GM12878 (cell line): ENCODE measurements at regions not wholly inside any gene's neighbourhood (a gene's known extent, or its start where the extent isn't known, plus 50 kb on each side); places are given as distances from the start of the nearest gene placed in this dataset.

Source experiments
- ATAC-seq: fragments of 200-7000 bp; cut with Tn5 transposase; 3 replicates; pipeline ENCODE4 v1.9.1; 2020; ENCODE audit warnings: mild to moderate bottlenecking, moderate library complexity
- BruUV-seq: library from RNA; stranded (reverse); fragments of 400-500 nt; replicated peaks from 2 replicates; lab custom pipeline; 2021; lab: Mats Ljungman, UMichigan
- CTCF ChIA-PET: fragments of 300-600 bp; sonication (Branson Sonifier 250); formaldehyde crosslinking; extraction: SDS; loops from one replicate; lab custom pipeline; 2021; ENCODE audit warnings: inconsistent platforms; lab: Yijun Ruan, JAX
- POLR2A ChIA-PET: fragments of 350-600 bp; formaldehyde crosslinking; extraction: SDS; loops from one replicate; lab custom pipeline; 2021; ENCODE audit warnings: inconsistent platforms; lab: Charles Lee
- RAD21 ChIA-PET: fragments of 300-600 bp; sonication (Branson Sonifier 250); formaldehyde crosslinking; loops from one replicate; lab custom pipeline; 2023; ENCODE audit warnings: antibody characterized with exemption; ENCODE audit not compliant: unreplicated experiment; lab: Charles Lee
- SMC1A ChIA-PET: fragments of 300-600 bp; sonication (Branson Sonifier 250); formaldehyde crosslinking; loops from one replicate; lab custom pipeline; 2023; ENCODE audit not compliant: unreplicated experiment, uncharacterized antibody; lab: Charles Lee
- DNase-seq: peaks from one replicate; pipeline ENCODE4 v3.0.0-alpha.2; 2011; ENCODE audit warnings: low read depth, low spot score
- FAIRE-seq: peaks from 3 replicates; lab custom pipeline; 2011; peaks lifted over from hg19 to GRCh38; lab: Jason Lieb, UNC
- H2AFZ ChIP-seq: 2 replicates; pipeline ENCODE4 v1.6.0; 2011; ENCODE audit warnings: low read depth, low read length, control low read depth; ENCODE audit not compliant: control insufficient read depth
- H3K27ac ChIP-seq: 2 replicates; pipeline ENCODE4 v1.5.1; 2011; ENCODE audit warnings: control low read depth; ENCODE audit not compliant: control insufficient read depth, insufficient read depth
- H3K27me3 ChIP-seq, 2 experiments: replicated peaks in 1 of 2; 2 replicates each; pipeline versions ENCODE4 v1.6.0 to v1.6.1; 2011; ENCODE audit warnings: low read length in 1 of 2; ENCODE audit not compliant: control insufficient read depth in 2 of 2, insufficient read depth in 2 of 2
- H3K36me3 ChIP-seq, 2 experiments: 2 replicates each; pipeline ENCODE4 v1.5.1; 2011; ENCODE audit warnings: low read length in 1 of 2; ENCODE audit not compliant: control insufficient read depth in 2 of 2, insufficient read depth in 2 of 2
- H3K4me1 ChIP-seq: 2 replicates; pipeline ENCODE4 v1.6.1; 2011; ENCODE audit warnings: mild to moderate bottlenecking, low read length, moderate library complexity, mixed read lengths; ENCODE audit not compliant: control insufficient read depth, insufficient read depth
- H3K4me2 ChIP-seq: 2 replicates; pipeline ENCODE4 v1.6.0; 2011; ENCODE audit warnings: control low read depth; ENCODE audit not compliant: control insufficient read depth, insufficient read depth
- H3K4me3 ChIP-seq: fragments of 200-600 bp; sonication (generic); 2 replicates; pipeline ENCODE4 v1.5.1; 2016
- H3K79me2 ChIP-seq: 2 replicates; pipeline ENCODE4 v1.6.0; 2011; ENCODE audit warnings: low read length; ENCODE audit not compliant: control insufficient read depth, insufficient read depth
- H3K9ac ChIP-seq: 2 replicates; pipeline ENCODE4 v1.8.0; 2011; ENCODE audit warnings: low read length, control low read depth, mixed read lengths; ENCODE audit not compliant: control insufficient read depth, insufficient read depth
- H3K9me3 ChIP-seq: replicated peaks from 3 replicates; pipeline ENCODE4 v1.5.1; 2011; ENCODE audit warnings: mild to moderate bottlenecking, low read length; ENCODE audit not compliant: control insufficient read depth, insufficient read depth
- H4K20me1 ChIP-seq: 2 replicates; pipeline ENCODE4 v1.6.0; 2011; ENCODE audit not compliant: control insufficient read depth, insufficient read depth
- BCL11A ChIP-seq: IDR thresholded peaks from 2 replicates; pipeline ENCODE4 v1.6.1; 2011; ENCODE audit warnings: low read depth, low read length
- BHLHE40 ChIP-seq, 2 experiments: fragments of 450-650 bp in 1 of 2; IDR thresholded peaks; 2 replicates each; pipeline ENCODE4 v1.6.1; 2011 to 2017; ENCODE audit warnings: low read depth in 2 of 2, borderline replicate concordance in 1 of 2, improper control_type of control experiment in 1 of 2, low read length in 1 of 2, mild to moderate bottlenecking in 1 of 2
- FOXM1 ChIP-seq: IDR thresholded peaks from 2 replicates; pipeline ENCODE4 v1.6.1; 2012; ENCODE audit warnings: low read depth, mild to moderate bottlenecking, inconsistent platforms, low read length, moderate library complexity
- JUNB ChIP-seq: IDR thresholded peaks from 2 replicates; pipeline ENCODE4 v1.6.1; 2016; ENCODE audit warnings: antibody characterized with exemption, mild to moderate bottlenecking
- KLF5 ChIP-seq: fragments of 450-650 bp; IDR thresholded peaks from 2 replicates; pipeline ENCODE4 v1.6.1; 2014; ENCODE audit warnings: mild to moderate bottlenecking; ENCODE audit not compliant: partially characterized antibody
- MYB ChIP-seq: fragments of 150-350 bp; IDR thresholded peaks from 2 replicates; pipeline ENCODE4 v1.6.1; 2014; ENCODE audit warnings: mild to moderate bottlenecking, low read depth, low read length, borderline replicate concordance
- NRF1 ChIP-seq: conservative IDR thresholded peaks from 2 replicates; pipeline ENCODE4 v1.6.1; 2011; ENCODE audit warnings: mild to moderate bottlenecking, low read depth, low read length, improper control_type of control experiment
- POLR2A ChIP-seq: IDR thresholded peaks from 2 replicates; pipeline ENCODE4 v1.6.1; 2011; ENCODE audit warnings: low read depth, mild to moderate bottlenecking, low read length
- RB1 ChIP-seq: fragments of 450-650 bp; formaldehyde crosslinking; IDR thresholded peaks from 2 replicates; pipeline ENCODE4 v1.6.1; 2017; ENCODE audit warnings: mild to moderate bottlenecking, borderline replicate concordance
- RBBP5 ChIP-seq: fragments of 200-600 bp; sonication (generic); conservative IDR thresholded peaks from 2 replicates; pipeline ENCODE4 v1.6.1; 2016
- SIX5 ChIP-seq: IDR thresholded peaks from 2 replicates; pipeline ENCODE4 v1.6.1; 2011; ENCODE audit warnings: mild to moderate bottlenecking, low read depth, low read length, moderate library complexity; ENCODE audit not compliant: severe bottlenecking
- SREBF2 ChIP-seq: IDR thresholded peaks from 2 replicates; pipeline ENCODE4 v1.6.1; 2012; ENCODE audit warnings: mild to moderate bottlenecking, low read length
- SRF ChIP-seq, 2 experiments: IDR thresholded peaks; 2 replicates each; pipeline ENCODE4 v1.6.1; 2011; ENCODE audit warnings: low read depth in 2 of 2, low read length in 2 of 2, mild to moderate bottlenecking in 1 of 2, moderate library complexity in 1 of 2
- TCF3 ChIP-seq: IDR thresholded peaks from 2 replicates; pipeline ENCODE4 v1.6.1; 2012; ENCODE audit warnings: low read depth, mild to moderate bottlenecking, low read length, borderline replicate concordance; ENCODE audit not compliant: insufficient read depth
- ZNF622 ChIP-seq: fragments of 450-650 bp; IDR thresholded peaks from 2 replicates; pipeline ENCODE4 v1.6.1; 2017; ENCODE audit warnings: mild to moderate bottlenecking, inconsistent platforms
- ZZZ3 ChIP-seq: IDR thresholded peaks from 2 replicates; pipeline ENCODE4 v1.6.1; 2011; ENCODE audit warnings: low read depth; ENCODE audit not compliant: control insufficient read depth, insufficient read length
- WGBS: methylation state at CpG from one replicate; pipeline ENCODE4 v1.1.6; 2016; ENCODE audit warnings: low lambda C conversion rate; ENCODE audit not compliant: insufficient replicate concordance, insufficient coverage; ENCODE audit errors: missing lambda C conversion rate; 5-methylcytosine and 5-hydroxymethylcytosine counted together
- in situ Hi-C: fragments of 300-500 bp; cut with MboI; formaldehyde crosslinking; loops from 9 replicates; pipeline ENCODE4 v1.14.3; 2018; ENCODE audit warnings: mixed read lengths
- intact Hi-C: fragments of 100-400 bp; cut with micrococcal nuclease; formaldehyde crosslinking; loops from one replicate; pipeline ENCODE4 v1.14.2; 2022; ENCODE audit not compliant: unreplicated experiment
- TF ChIP-seq, protein P1 (sequence below): fragments of 450-650 bp; IDR thresholded peaks from 2 replicates; pipeline ENCODE4 v1.6.1; 2017; ENCODE audit warnings: mild to moderate bottlenecking
- TF ChIP-seq, protein P2 (sequence below): fragments of 450-650 bp; IDR thresholded peaks from 2 replicates; pipeline ENCODE4 v1.6.1; 2017; ENCODE audit warnings: mild to moderate bottlenecking, moderate library complexity

- no peaks in the 10 kb centered on the region for H3K36me3 ChIP-seq
- ChIA-PET POLR2A (no interaction called here), SMC1A (no interaction called here), CTCF (no interaction called here), RAD21 (no interaction called here)
- no peak overlapping the region for H3K9ac ChIP-seq
- DNase-seq (no peak), FAIRE-seq (no peak), ATAC-seq (no peak)
- H3K4me2 ChIP-seq, result no peak overlapping the region
- no peak overlapping the region for H2AFZ ChIP-seq
- BruUV-seq, result no TSS peak
- 0% methylated on average over 2 of the region's 2 CpGs for WGBS
- intact Hi-C loops, result no loop called here
- H3K9me3 ChIP-seq, result no peaks in the 10 kb centered on the region
- no peaks in the 10 kb centered on the region for H4K20me1 ChIP-seq
- H3K4me1 ChIP-seq, result no peaks in the 10 kb centered on the region
- TF ChIP-seq FOXM1 (no peak), NRF1 (no peak), BHLHE40 (IDR thresholded peaks at IDR 0.05; ENCODE audit: borderline replicate concordance in 1 of 2, low read depth in 2 of 2, low read length in 1 of 2) (no peak), SIX5 (no peak), TCF3 (no peak), RB1 (no peak), SREBF2 (no peak), SRF (IDR thresholded peaks at IDR 0.05; ENCODE audit: low read depth in 2 of 2, low read length in 2 of 2) (no peak), ZZZ3 (no peak), KLF5 (no peak), BCL11A (no peak), ZNF622 (no peak), JUNB (no peak), POLR2A (no peak), RBBP5 (no peak), MYB (no peak)
- TF ChIP-seq, protein P1, sequence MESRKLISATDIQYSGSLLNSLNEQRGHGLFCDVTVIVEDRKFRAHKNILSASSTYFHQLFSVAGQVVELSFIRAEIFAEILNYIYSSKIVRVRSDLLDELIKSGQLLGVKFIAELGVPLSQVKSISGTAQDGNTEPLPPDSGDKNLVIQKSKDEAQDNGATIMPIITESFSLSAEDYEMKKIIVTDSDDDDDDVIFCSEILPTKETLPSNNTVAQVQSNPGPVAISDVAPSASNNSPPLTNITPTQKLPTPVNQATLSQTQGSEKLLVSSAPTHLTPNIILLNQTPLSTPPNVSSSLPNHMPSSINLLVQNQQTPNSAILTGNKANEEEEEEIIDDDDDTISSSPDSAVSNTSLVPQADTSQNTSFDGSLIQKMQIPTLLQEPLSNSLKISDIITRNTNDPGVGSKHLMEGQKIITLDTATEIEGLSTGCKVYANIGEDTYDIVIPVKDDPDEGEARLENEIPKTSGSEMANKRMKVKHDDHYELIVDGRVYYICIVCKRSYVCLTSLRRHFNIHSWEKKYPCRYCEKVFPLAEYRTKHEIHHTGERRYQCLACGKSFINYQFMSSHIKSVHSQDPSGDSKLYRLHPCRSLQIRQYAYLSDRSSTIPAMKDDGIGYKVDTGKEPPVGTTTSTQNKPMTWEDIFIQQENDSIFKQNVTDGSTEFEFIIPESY, result no peak
- TF ChIP-seq, protein P2, sequence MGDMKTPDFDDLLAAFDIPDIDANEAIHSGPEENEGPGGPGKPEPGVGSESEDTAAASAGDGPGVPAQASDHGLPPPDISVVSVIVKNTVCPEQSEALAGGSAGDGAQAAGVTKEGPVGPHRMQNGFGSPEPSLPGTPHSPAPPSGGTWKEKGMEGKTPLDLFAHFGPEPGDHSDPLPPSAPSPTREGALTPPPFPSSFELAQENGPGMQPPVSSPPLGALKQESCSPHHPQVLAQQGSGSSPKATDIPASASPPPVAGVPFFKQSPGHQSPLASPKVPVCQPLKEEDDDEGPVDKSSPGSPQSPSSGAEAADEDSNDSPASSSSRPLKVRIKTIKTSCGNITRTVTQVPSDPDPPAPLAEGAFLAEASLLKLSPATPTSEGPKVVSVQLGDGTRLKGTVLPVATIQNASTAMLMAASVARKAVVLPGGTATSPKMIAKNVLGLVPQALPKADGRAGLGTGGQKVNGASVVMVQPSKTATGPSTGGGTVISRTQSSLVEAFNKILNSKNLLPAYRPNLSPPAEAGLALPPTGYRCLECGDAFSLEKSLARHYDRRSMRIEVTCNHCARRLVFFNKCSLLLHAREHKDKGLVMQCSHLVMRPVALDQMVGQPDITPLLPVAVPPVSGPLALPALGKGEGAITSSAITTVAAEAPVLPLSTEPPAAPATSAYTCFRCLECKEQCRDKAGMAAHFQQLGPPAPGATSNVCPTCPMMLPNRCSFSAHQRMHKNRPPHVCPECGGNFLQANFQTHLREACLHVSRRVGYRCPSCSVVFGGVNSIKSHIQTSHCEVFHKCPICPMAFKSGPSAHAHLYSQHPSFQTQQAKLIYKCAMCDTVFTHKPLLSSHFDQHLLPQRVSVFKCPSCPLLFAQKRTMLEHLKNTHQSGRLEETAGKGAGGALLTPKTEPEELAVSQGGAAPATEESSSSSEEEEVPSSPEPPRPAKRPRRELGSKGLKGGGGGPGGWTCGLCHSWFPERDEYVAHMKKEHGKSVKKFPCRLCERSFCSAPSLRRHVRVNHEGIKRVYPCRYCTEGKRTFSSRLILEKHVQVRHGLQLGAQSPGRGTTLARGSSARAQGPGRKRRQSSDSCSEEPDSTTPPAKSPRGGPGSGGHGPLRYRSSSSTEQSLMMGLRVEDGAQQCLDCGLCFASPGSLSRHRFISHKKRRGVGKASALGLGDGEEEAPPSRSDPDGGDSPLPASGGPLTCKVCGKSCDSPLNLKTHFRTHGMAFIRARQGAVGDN, result no peak
- H3K27ac ChIP-seq, result no peak overlapping the region
- in situ Hi-C loops, result no loop called here
- no peak overlapping the region for H3K4me3 ChIP-seq
- H3K79me2 ChIP-seq, result no peaks in the 10 kb centered on the region
- H3K27me3 ChIP-seq, result no peaks in the 10 kb centered on the region
These were observed 897.0 kb downstream of the ARAP2 start for GRCh38 chr4:35347276-35347675.
